Esophagus muscularis mucosa (tissue), 4 donors: ENCODE measurements at regions not wholly inside any gene's neighbourhood (a gene's known extent, or its start where the extent isn't known, plus 50 kb on each side); places are given as distances from the start of the nearest gene placed in this dataset.

Source experiments
- DNase-seq: peaks from one replicate; pipeline ENCODE4 v3.0.0-alpha.2; 2017; ENCODE audit errors: extremely low spot score
- H3K27ac ChIP-seq, 4 donors: fragments of 200-600 bp; sonication (generic); replicated peaks in 1 of 4; 1 replicate in 3 of 4; 2 replicates in 1 of 4; pipeline ENCODE4 v1.5.1; 2016 to 2019; ENCODE audit warnings: mild to moderate bottlenecking in 1 of 4
- H3K27me3 ChIP-seq, 4 donors: fragments of 200-600 bp; sonication (generic); one replicate each; pipeline versions ENCODE4 v1.5.1 to v1.6.0; 2016 to 2019
- H3K36me3 ChIP-seq, 4 donors: fragments of 200-600 bp; sonication (generic); one replicate each; pipeline ENCODE4 v1.5.1; 2016 to 2019
- H3K4me1 ChIP-seq, 4 donors: fragments of 200-600 bp; sonication (generic); one replicate each; pipeline ENCODE4 v1.5.1; 2016 to 2019
- H3K4me3 ChIP-seq, 4 donors: fragments of 200-600 bp; sonication (generic); 1 replicate in 2 of 4; 2 replicates in 2 of 4; pipeline ENCODE4 v1.5.1; 2016 to 2019; ENCODE audit warnings: mild to moderate bottlenecking in 4 of 4, moderate library complexity in 1 of 4
- H3K9me3 ChIP-seq, 4 donors: fragments of 200-600 bp; sonication (generic); 1 replicate in 3 of 4; 2 replicates in 1 of 4; pipeline ENCODE4 v1.5.1; 2016 to 2019
- EP300 ChIP-seq: sonication (generic); formaldehyde crosslinking; IDR thresholded peaks from one replicate; pipeline ENCODE4 v1.6.1; 2017; ENCODE audit warnings: antibody characterized with exemption
- POLR2A ChIP-seq: fragments of 450-650 bp; IDR thresholded peaks from one replicate; pipeline ENCODE4 v1.6.1; 2017; ENCODE audit warnings: antibody characterized with exemption, moderate library complexity, mild to moderate bottlenecking, low read depth
- POLR2AphosphoS5 ChIP-seq, 2 donors: sonication (generic); formaldehyde crosslinking; IDR thresholded peaks; one replicate each; pipeline ENCODE4 v1.6.1; 2017; ENCODE audit warnings: antibody characterized with exemption in 2 of 2
- WGBS: methylation state at CpG from one replicate; pipeline ENCODE4 v1.1.5; 2018; 5-methylcytosine and 5-hydroxymethylcytosine counted together
- intact Hi-C: fragments of 100-400 bp; cut with DNase I; formaldehyde crosslinking; loops from one replicate; pipeline ENCODE4 v1.15.1; 2023
- TF ChIP-seq, protein P1 (sequence below), 3 experiments: fragments of 200-600 bp in 2 of 3; fragments of 450-650 bp in 1 of 3; sonication (generic) in 2 of 3; IDR thresholded peaks; one replicate each; pipeline ENCODE4 v1.5.1; 2017 to 2019; ENCODE audit warnings: antibody characterized with exemption in 3 of 3, mild to moderate bottlenecking in 2 of 3, moderate library complexity in 1 of 3

DNA sequence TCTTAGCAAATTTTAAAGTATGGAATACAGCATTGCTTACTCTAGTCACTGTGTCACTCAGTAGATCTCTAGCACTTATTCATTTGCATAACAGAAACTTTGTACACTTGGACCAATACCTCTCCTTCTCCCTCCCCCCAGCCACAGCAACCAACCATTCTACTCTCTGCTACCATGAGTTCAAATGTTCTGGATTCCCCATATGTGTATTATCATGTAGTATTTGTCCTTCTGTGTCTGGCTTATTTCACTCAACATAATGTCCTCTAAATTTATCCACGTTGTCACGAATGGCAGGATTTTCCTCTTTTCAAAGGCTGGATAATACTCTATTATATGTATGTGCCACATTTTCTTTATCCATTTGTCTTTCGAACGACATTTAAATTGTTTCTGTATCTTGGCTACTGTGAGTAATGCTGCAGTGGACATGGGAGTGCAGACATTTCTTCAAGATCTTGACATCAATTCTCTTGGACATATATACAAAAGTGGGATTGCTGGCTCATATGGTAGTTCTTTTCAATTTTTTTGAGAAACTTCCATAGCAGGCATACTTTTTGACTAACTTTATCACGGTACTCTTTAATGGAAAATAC lies 184.5 kb upstream of the SOX21 start:
- no peaks in the 10 kb centered on the region for H3K36me3 ChIP-seq
- H3K4me3 ChIP-seq, result no peak overlapping the region
- no peaks in the 10 kb centered on the region for H3K9me3 ChIP-seq
- no peak for DNase-seq
- H3K27ac ChIP-seq, result no peak overlapping the region
- WGBS, result 62% methylated on average over 5 of the region's 5 CpGs
- no peak for TF ChIP-seq EP300
- no peak for TF ChIP-seq POLR2AphosphoS5 (IDR thresholded peaks at IDR 0.05)
- TF ChIP-seq, protein P1, sequence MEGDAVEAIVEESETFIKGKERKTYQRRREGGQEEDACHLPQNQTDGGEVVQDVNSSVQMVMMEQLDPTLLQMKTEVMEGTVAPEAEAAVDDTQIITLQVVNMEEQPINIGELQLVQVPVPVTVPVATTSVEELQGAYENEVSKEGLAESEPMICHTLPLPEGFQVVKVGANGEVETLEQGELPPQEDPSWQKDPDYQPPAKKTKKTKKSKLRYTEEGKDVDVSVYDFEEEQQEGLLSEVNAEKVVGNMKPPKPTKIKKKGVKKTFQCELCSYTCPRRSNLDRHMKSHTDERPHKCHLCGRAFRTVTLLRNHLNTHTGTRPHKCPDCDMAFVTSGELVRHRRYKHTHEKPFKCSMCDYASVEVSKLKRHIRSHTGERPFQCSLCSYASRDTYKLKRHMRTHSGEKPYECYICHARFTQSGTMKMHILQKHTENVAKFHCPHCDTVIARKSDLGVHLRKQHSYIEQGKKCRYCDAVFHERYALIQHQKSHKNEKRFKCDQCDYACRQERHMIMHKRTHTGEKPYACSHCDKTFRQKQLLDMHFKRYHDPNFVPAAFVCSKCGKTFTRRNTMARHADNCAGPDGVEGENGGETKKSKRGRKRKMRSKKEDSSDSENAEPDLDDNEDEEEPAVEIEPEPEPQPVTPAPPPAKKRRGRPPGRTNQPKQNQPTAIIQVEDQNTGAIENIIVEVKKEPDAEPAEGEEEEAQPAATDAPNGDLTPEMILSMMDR (IDR thresholded peaks at IDR 0.05), result no peak
- intact Hi-C loops, result no loop called here
- no peaks in the 10 kb centered on the region for H3K27me3 ChIP-seq
- no peaks in the 10 kb centered on the region for H3K4me1 ChIP-seq

DNA sequence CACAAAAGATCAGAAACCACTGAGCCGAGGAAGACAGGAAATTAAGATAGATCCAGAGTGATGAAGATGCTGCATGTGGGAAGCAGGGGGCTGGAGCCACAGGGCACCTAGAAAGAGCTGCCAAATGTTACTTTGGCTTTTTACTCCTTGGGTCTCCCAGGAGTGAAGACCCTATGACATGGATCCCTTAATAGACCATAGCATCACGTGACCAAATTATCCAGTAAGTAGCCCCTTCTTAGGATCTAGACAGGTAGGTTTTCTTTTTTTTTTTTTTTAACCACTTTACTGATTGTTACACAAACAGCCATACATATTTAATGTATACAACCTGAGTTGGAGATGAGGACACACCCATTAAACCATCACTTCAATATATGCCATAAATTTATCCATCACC lies 183.9 kb upstream of the SOX21 start:
- intact Hi-C loops, result no loop called here
- no peaks in the 10 kb centered on the region for H3K9me3 ChIP-seq
- TF ChIP-seq, protein P1 (IDR thresholded peaks at IDR 0.05), result no peak
- TF ChIP-seq EP300, result no peak
- no peak for TF ChIP-seq POLR2AphosphoS5 (IDR thresholded peaks at IDR 0.05)
- TF ChIP-seq POLR2A, result no peak
- H3K27me3 ChIP-seq, result no peaks in the 10 kb centered on the region
- H3K27ac ChIP-seq, result no peak overlapping the region
- WGBS, result 69% methylated on average over 2 of the region's 2 CpGs
- no peak for DNase-seq
- H3K4me3 ChIP-seq, result no peak overlapping the region
- H3K36me3 ChIP-seq, result no peaks in the 10 kb centered on the region
- no peaks in the 10 kb centered on the region for H3K4me1 ChIP-seq

DNA sequence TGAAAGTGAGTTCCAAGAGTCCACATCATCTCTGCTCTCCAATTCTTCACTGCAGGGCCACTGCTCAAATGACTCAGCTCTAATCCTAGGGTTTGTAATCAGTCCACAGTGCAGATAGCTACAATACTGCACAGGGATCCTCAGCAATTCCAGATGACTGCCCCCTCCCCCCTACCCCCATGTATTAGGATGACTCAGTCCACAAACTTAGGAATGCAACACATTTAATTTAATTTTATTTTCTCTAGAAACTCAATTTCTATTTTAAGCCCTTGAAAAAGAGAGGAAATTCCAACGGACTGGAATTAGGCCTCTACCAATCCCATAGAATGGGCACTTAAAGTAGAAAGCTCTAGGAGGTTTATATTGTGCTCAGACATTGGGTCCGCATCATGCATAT lies 173.8 kb upstream of the SOX21 start:
- Histone ChIP-seq H3K27me3 (no peaks in the 10 kb centered on the region), H3K4me1 (no peaks in the 10 kb centered on the region), H3K27ac (no peak overlapping the region), H3K4me3 (no peak overlapping the region), H3K36me3 (no peaks in the 10 kb centered on the region), H3K9me3 (no peaks in the 10 kb centered on the region)
- no peak for DNase-seq
- intact Hi-C loops, result no loop called here
- no peak for TF ChIP-seq EP300
- no peak for TF ChIP-seq POLR2AphosphoS5 (IDR thresholded peaks at IDR 0.05)
- TF ChIP-seq, protein P1 (IDR thresholded peaks at IDR 0.05), result no peak
- no peak for TF ChIP-seq POLR2A
- WGBS, result 21% methylated on average over 2 of the region's 2 CpGs

DNA sequence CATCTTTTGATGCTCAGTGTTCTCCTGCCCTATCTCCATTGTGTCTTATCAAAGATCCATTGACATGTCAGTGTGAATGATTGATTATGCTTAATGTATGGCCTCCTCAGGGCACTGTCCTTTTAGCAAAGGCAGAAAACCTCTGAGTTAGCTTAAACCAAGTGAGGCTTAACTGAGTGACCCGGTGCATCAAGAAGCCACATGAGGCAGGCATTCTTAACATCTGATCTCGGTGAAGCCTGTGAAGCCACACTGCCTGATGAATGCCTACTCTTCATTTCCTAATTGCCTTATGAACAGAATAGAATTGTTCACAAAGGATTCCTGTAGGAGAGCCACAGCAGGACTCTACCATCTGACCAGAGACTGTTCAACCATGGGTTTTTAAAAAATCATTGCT lies 168.1 kb upstream of the SOX21 start:
- Histone ChIP-seq H3K9me3 (peaks cover 0 to 7% (median 2%) of the 10 kb centered on the region in 4 donors), H3K36me3 (no peaks in the 10 kb centered on the region), H3K27me3 (no peaks in the 10 kb centered on the region), H3K27ac (no peak overlapping the region), H3K4me3 (no peak overlapping the region), H3K4me1 (no peaks in the 10 kb centered on the region)
- TF ChIP-seq EP300, result no peak
- TF ChIP-seq POLR2AphosphoS5 (IDR thresholded peaks at IDR 0.05), result no peak
- TF ChIP-seq, protein P1 (IDR thresholded peaks at IDR 0.05), result no peak
- TF ChIP-seq POLR2A, result no peak
- WGBS, result 69% methylated on average over 2 of the region's 2 CpGs
- no peak for DNase-seq
- intact Hi-C loops, result no loop called here

DNA sequence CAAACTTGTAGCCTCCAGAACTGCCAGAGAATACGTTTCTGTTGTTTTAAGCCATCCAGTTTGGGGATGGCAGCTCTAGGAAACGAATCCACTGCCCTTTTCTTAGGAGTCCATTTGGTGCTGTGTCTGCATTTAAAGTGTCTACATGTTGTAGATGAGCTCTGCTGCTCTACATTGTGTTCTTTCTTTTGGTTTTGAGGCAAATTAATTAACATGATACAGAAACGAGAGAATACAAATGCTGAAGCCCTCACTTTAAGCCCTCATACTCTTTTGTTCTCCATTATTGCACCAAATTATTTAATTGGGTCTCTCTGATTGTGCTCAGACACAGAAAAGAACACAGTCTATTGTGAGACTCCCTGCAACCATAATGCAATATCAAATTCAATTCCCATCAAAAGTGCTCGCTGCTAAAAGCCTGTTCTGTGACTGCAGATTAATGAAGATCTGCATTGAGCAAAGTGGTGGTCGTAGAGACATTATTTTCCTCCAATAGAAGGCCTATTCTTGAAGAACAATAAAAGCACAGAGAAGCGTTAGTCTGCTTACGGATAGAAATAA lies 166.3 kb upstream of the SOX21 start:
- no peaks in the 10 kb centered on the region for H3K36me3 ChIP-seq
- DNase-seq, result no peak
- no peak overlapping the region for H3K27ac ChIP-seq
- no peaks in the 10 kb centered on the region for H3K4me1 ChIP-seq
- intact Hi-C loops, result no loop called here
- H3K4me3 ChIP-seq, result no peak overlapping the region
- H3K9me3 ChIP-seq, result peaks cover 0 to 7% (median 2%) of the 10 kb centered on the region in 4 donors
- 76% methylated on average over 7 of the region's 7 CpGs for WGBS
- H3K27me3 ChIP-seq, result no peaks in the 10 kb centered on the region
- TF ChIP-seq POLR2AphosphoS5 (IDR thresholded peaks at IDR 0.05) (no peak), POLR2A (no peak), EP300 (no peak)
- TF ChIP-seq, protein P1 (IDR thresholded peaks at IDR 0.05), result no peak
